CD8-positive, alpha-beta memory T cell (primary cell): ENCODE measurements at regions not wholly inside any gene's neighbourhood (a gene's known extent, or its start where the extent isn't known, plus 50 kb on each side); places are given as distances from the start of the nearest gene placed in this dataset.

ENCODE experiments used
- CTCF ChIA-PET: fragments of 350-600 bp; sonication (Branson Sonifier 250); formaldehyde crosslinking; loops from one replicate; lab custom pipeline; 2021; ENCODE audit warnings: antibody characterized with exemption; lab: Charles Lee
- POLR2A ChIA-PET: fragments of 350-600 bp; sonication (Branson Sonifier 250); formaldehyde crosslinking; loops from one replicate; lab custom pipeline; 2021; ENCODE audit warnings: antibody characterized with exemption; lab: Charles Lee
- DNase-seq, 5 donors: peaks; one replicate each; pipeline versions ENCODE4 v3.0.0 to v3.0.0-alpha.2; 2020 to 2022; ENCODE audit warnings: mixed read lengths in 1 of 5
- H3K27ac ChIP-seq: one replicate; pipeline ENCODE4 v1.7.0; 2013; ENCODE audit warnings: low read depth, mild to moderate bottlenecking, low read length, moderate library complexity
- H3K27me3 ChIP-seq: 2 replicates; pipeline ENCODE4 v1.7.0; 2013; ENCODE audit warnings: low read length, mild to moderate bottlenecking; ENCODE audit not compliant: insufficient read depth, poor library complexity, severe bottlenecking
- H3K36me3 ChIP-seq: 2 replicates; pipeline ENCODE4 v1.7.0; 2013; ENCODE audit warnings: mild to moderate bottlenecking, low read length, moderate library complexity; ENCODE audit not compliant: insufficient read depth
- H3K4me1 ChIP-seq: 2 replicates; pipeline ENCODE4 v1.7.0; 2013; ENCODE audit warnings: mild to moderate bottlenecking, low read length, moderate library complexity; ENCODE audit not compliant: insufficient read depth
- H3K4me3 ChIP-seq: 2 replicates; pipeline ENCODE4 v1.7.0; 2013; ENCODE audit warnings: mild to moderate bottlenecking, low read length
- H3K9me3 ChIP-seq: 2 replicates; pipeline ENCODE4 v1.7.0; 2013; ENCODE audit warnings: mild to moderate bottlenecking, low read length
- H3K27ac Mint-ChIP-seq, 8 donors: one replicate each; pipeline ENCODE4 v1.8.0; 2020 to 2021; ENCODE audit warnings: mixed read lengths in 8 of 8, mild to moderate bottlenecking in 6 of 8, inconsistent platforms in 3 of 8, moderate library complexity in 3 of 8
- H3K27me3 Mint-ChIP-seq, 2 donors: one replicate each; pipeline ENCODE4 v1.8.0; 2020 to 2021; ENCODE audit warnings: mixed read lengths in 2 of 2, mild to moderate bottlenecking in 1 of 2, moderate library complexity in 1 of 2
- H3K36me3 Mint-ChIP-seq, 3 donors: one replicate each; pipeline ENCODE4 v1.8.0; 2020 to 2021; ENCODE audit warnings: mixed read lengths in 3 of 3, inconsistent platforms in 1 of 3, mild to moderate bottlenecking in 1 of 3
- H3K4me1 Mint-ChIP-seq, 3 donors: one replicate each; pipeline ENCODE4 v1.8.0; 2020 to 2021; ENCODE audit warnings: mixed read lengths in 3 of 3, inconsistent platforms in 1 of 3, mild to moderate bottlenecking in 1 of 3
- H3K4me3 Mint-ChIP-seq, 7 donors: one replicate each; pipeline ENCODE4 v1.8.0; 2020 to 2021; ENCODE audit warnings: mixed read lengths in 7 of 7, mild to moderate bottlenecking in 6 of 7, moderate library complexity in 4 of 7, inconsistent platforms in 2 of 7
- H3K9me3 Mint-ChIP-seq, 5 donors: one replicate each; pipeline ENCODE4 v1.8.0; 2020 to 2022; ENCODE audit warnings: mixed read lengths in 5 of 5, mild to moderate bottlenecking in 3 of 5, moderate library complexity in 2 of 5, inconsistent platforms in 1 of 5

- no peaks in the 10 kb centered on the region for H3K27me3 ChIP-seq
- no peaks in the 10 kb centered on the region for H3K4me1 Mint-ChIP-seq
- no peak for DNase-seq
- H3K9me3 ChIP-seq: no peaks in the 10 kb centered on the region
- no peak overlapping the region for H3K4me3 Mint-ChIP-seq
- POLR2A ChIA-PET: no interaction called here
- no peaks in the 10 kb centered on the region for H3K36me3 Mint-ChIP-seq
- H3K9me3 Mint-ChIP-seq: peaks cover 5 to 16% (median 10%) of the 10 kb centered on the region in 5 donors
- CTCF ChIA-PET: no interaction called here
- H3K36me3 ChIP-seq: no peaks in the 10 kb centered on the region
- no peak overlapping the region for H3K27ac Mint-ChIP-seq
- H3K27ac ChIP-seq: no peak overlapping the region
- no peak overlapping the region for H3K4me3 ChIP-seq
- H3K4me1 ChIP-seq: no peaks in the 10 kb centered on the region
- no peaks in the 10 kb centered on the region for H3K27me3 Mint-ChIP-seq
Measured at GRCh38 chr1:73105755-73106154, 823.4 kb upstream of the NEGR1 start.

GRCh38 chr1:73104749-73105148, 822.4 kb upstream of the NEGR1 start:
- CTCF ChIA-PET: no interaction called here
- Mint-ChIP-seq H3K9me3 (peaks cover 5 to 18% (median 16%) of the 10 kb centered on the region in 5 donors), H3K4me1 (no peaks in the 10 kb centered on the region), H3K4me3 (no peak overlapping the region), H3K27ac (no peak overlapping the region), H3K27me3 (no peaks in the 10 kb centered on the region), H3K36me3 (no peaks in the 10 kb centered on the region)
- Histone ChIP-seq H3K4me3 (no peak overlapping the region), H3K36me3 (no peaks in the 10 kb centered on the region), H3K27ac (no peak overlapping the region), H3K4me1 (no peaks in the 10 kb centered on the region), H3K9me3 (no peaks in the 10 kb centered on the region), H3K27me3 (no peaks in the 10 kb centered on the region)
- no peak for DNase-seq
- POLR2A ChIA-PET: no interaction called here

GRCh38 chr1:73100216-73100615, 817.9 kb upstream of the NEGR1 start:
- no peaks in the 10 kb centered on the region for H3K36me3 Mint-ChIP-seq
- POLR2A ChIA-PET: no interaction called here

GRCh38 chr1:73097917-73098316, 815.6 kb upstream of the NEGR1 start:
- Mint-ChIP-seq H3K36me3 (no peaks in the 10 kb centered on the region), H3K27ac (no peak overlapping the region), H3K27me3 (no peaks in the 10 kb centered on the region), H3K4me3 (no peak overlapping the region), H3K4me1 (no peaks in the 10 kb centered on the region), H3K9me3 (peaks cover 0 to 36% (median 11%) of the 10 kb centered on the region in 5 donors)
- no peaks in the 10 kb centered on the region for H3K36me3 ChIP-seq
- H3K4me3 ChIP-seq: no peak overlapping the region
- no peaks in the 10 kb centered on the region for H3K27me3 ChIP-seq
- no peak overlapping the region for H3K27ac ChIP-seq
- H3K9me3 ChIP-seq: no peaks in the 10 kb centered on the region
- POLR2A ChIA-PET: no interaction called here
- CTCF ChIA-PET: no interaction called here
- no peaks in the 10 kb centered on the region for H3K4me1 ChIP-seq
- DNase-seq: no peak

More at GRCh38 chr1:73100216-73100615, 817.9 kb upstream of the NEGR1 start:
- H3K4me3 ChIP-seq: no peak overlapping the region
- no peak overlapping the region for H3K4me3 Mint-ChIP-seq
- H3K9me3 ChIP-seq: no peaks in the 10 kb centered on the region
- H3K36me3 ChIP-seq: no peaks in the 10 kb centered on the region
- H3K27ac ChIP-seq: no peak overlapping the region
- no peaks in the 10 kb centered on the region for H3K4me1 Mint-ChIP-seq
- peaks cover 3 to 30% (median 9%) of the 10 kb centered on the region in 5 donors for H3K9me3 Mint-ChIP-seq
- H3K27me3 Mint-ChIP-seq: no peaks in the 10 kb centered on the region
- DNase-seq: no peak
- no peaks in the 10 kb centered on the region for H3K4me1 ChIP-seq
- no peaks in the 10 kb centered on the region for H3K27me3 ChIP-seq
- CTCF ChIA-PET: no interaction called here
- H3K27ac Mint-ChIP-seq: no peak overlapping the region

- H3K27ac Mint-ChIP-seq: no peak overlapping the region
- H3K9me3 Mint-ChIP-seq: peaks cover 0 to 40% (median 14%) of the 10 kb centered on the region in 5 donors
- POLR2A ChIA-PET: no interaction called here
- H3K27me3 Mint-ChIP-seq: no peaks in the 10 kb centered on the region
- H3K36me3 ChIP-seq: no peaks in the 10 kb centered on the region
- no peak overlapping the region for H3K27ac ChIP-seq
- peaks cover 3% of the 10 kb centered on the region for H3K9me3 ChIP-seq
- no peaks in the 10 kb centered on the region for H3K27me3 ChIP-seq
- H3K4me3 Mint-ChIP-seq: no peak overlapping the region
- H3K4me3 ChIP-seq: no peak overlapping the region
- H3K4me1 Mint-ChIP-seq: no peaks in the 10 kb centered on the region
- CTCF ChIA-PET: no interaction called here
- DNase-seq: no peak
- no peaks in the 10 kb centered on the region for H3K36me3 Mint-ChIP-seq
- no peaks in the 10 kb centered on the region for H3K4me1 ChIP-seq
Measured at GRCh38 chr1:73096841-73097240, 814.5 kb upstream of the NEGR1 start.

GRCh38 chr1:73092383-73092782, 810.0 kb upstream of the NEGR1 start:
- Histone ChIP-seq H3K4me3 (no peak overlapping the region), H3K4me1 (no peaks in the 10 kb centered on the region), H3K27ac (no peak overlapping the region), H3K27me3 (no peaks in the 10 kb centered on the region), H3K9me3 (peaks cover 3% of the 10 kb centered on the region), H3K36me3 (no peaks in the 10 kb centered on the region)
- Mint-ChIP-seq H3K36me3 (no peaks in the 10 kb centered on the region), H3K27me3 (no peaks in the 10 kb centered on the region), H3K27ac (no peak overlapping the region), H3K4me1 (no peaks in the 10 kb centered on the region), H3K4me3 (no peak overlapping the region), H3K9me3 (peaks cover 5 to 46% (median 10%) of the 10 kb centered on the region in 5 donors)
- POLR2A ChIA-PET: no interaction called here
- no peak for DNase-seq
- CTCF ChIA-PET: no interaction called here

- Mint-ChIP-seq H3K36me3 (no peaks in the 10 kb centered on the region), H3K4me1 (no peaks in the 10 kb centered on the region), H3K4me3 (no peak overlapping the region), H3K9me3 (peaks cover 9 to 23% (median 11%) of the 10 kb centered on the region in 5 donors), H3K27me3 (no peaks in the 10 kb centered on the region), H3K27ac (no peak overlapping the region)
- H3K36me3 ChIP-seq: no peaks in the 10 kb centered on the region
- no peak for DNase-seq
- no peak overlapping the region for H3K4me3 ChIP-seq
- ChIA-PET POLR2A (no interaction called here), CTCF (no interaction called here)
- no peaks in the 10 kb centered on the region for H3K27me3 ChIP-seq
- H3K4me1 ChIP-seq: no peaks in the 10 kb centered on the region
- H3K27ac ChIP-seq: no peak overlapping the region
- no peaks in the 10 kb centered on the region for H3K9me3 ChIP-seq
Measured at GRCh38 chr1:73066866-73067265, 784.5 kb upstream of the NEGR1 start.

- Mint-ChIP-seq H3K9me3 (peaks cover 4 to 22% (median 8%) of the 10 kb centered on the region in 5 donors), H3K27ac (no peak overlapping the region), H3K4me1 (no peaks in the 10 kb centered on the region), H3K36me3 (no peaks in the 10 kb centered on the region), H3K27me3 (no peaks in the 10 kb centered on the region), H3K4me3 (no peak overlapping the region)
- Histone ChIP-seq H3K4me3 (no peak overlapping the region), H3K36me3 (no peaks in the 10 kb centered on the region), H3K4me1 (no peaks in the 10 kb centered on the region), H3K27me3 (no peaks in the 10 kb centered on the region), H3K9me3 (no peaks in the 10 kb centered on the region), H3K27ac (no peak overlapping the region)
- ChIA-PET POLR2A (no interaction called here), CTCF (no interaction called here)
- no peak for DNase-seq
Measured at GRCh38 chr1:73065339-73066041, 783.2 kb upstream of the NEGR1 start.
